ENCODE measurements at regions not wholly inside any gene's neighbourhood (a gene's known extent, or its start where the extent isn't known, plus 50 kb on each side); places are given as distances from the start of the nearest gene placed in this dataset.
"Not testable (repeated sequence)": the region's sequence is repeated elsewhere in the genome, so short reads cannot be mapped to it uniquely, and the experiment has no call there.

- no peak for TF ChIP-seq PATZ1 (CRISPR knock-in tag; IDR thresholded peaks at IDR 0.05; ENCODE audit: borderline replicate concordance)
- no peak for TF ChIP-seq ISL1 (CRISPR knock-in tag; IDR thresholded peaks at IDR 0.05)
- no peak for TF ChIP-seq CSDC2 (CRISPR knock-in tag; IDR thresholded peaks at IDR 0.05)
- no peak for TF ChIP-seq ZFP3 (CRISPR knock-in tag; IDR thresholded peaks at IDR 0.05)
- TF ChIP-seq ESRRG (CRISPR knock-in tag; IDR thresholded peaks at IDR 0.05): no peak
- TF ChIP-seq PPARA (CRISPR knock-in tag; IDR thresholded peaks at IDR 0.05; ENCODE audit: borderline replicate concordance): no peak
Observed at GRCh38 chr1:199089393-199090122, 450.7 kb downstream of the PTPRC start (continued).

- ATAC-seq: not testable (repeated sequence)
Observed at GRCh38 chr1:199095628-199096027, 456.8 kb downstream of the PTPRC start.

GRCh38 chr1:199096591-199096990 lies 457.8 kb downstream of the PTPRC start:
- ATAC-seq: no peak
- no peak for TF ChIP-seq PATZ1 (CRISPR knock-in tag; IDR thresholded peaks at IDR 0.05; ENCODE audit: borderline replicate concordance)
- no peak for TF ChIP-seq ZNF565 (CRISPR knock-in tag; conservative IDR thresholded peaks at IDR 0.05; ENCODE audit: low read depth)
- no peak for TF ChIP-seq TCF4 (CRISPR knock-in tag; IDR thresholded peaks at IDR 0.05; ENCODE audit: borderline replicate concordance)
- no peak for TF ChIP-seq CREB5 (CRISPR knock-in tag; IDR thresholded peaks at IDR 0.05; ENCODE audit: low read depth)
- TF ChIP-seq RARB (CRISPR knock-in tag; IDR thresholded peaks at IDR 0.05): no peak
- no peak for TF ChIP-seq POU6F1 (CRISPR knock-in tag; IDR thresholded peaks at IDR 0.05; ENCODE audit: borderline replicate concordance, low read depth)
- TF ChIP-seq PPARA (CRISPR knock-in tag; IDR thresholded peaks at IDR 0.05; ENCODE audit: borderline replicate concordance): no peak
- TF ChIP-seq CSRNP3 (CRISPR knock-in tag; IDR thresholded peaks at IDR 0.05): no peak
- TF ChIP-seq ZFP30 (CRISPR knock-in tag; IDR thresholded peaks at IDR 0.05): no peak
- TF ChIP-seq OSR1 (CRISPR knock-in tag; IDR thresholded peaks at IDR 0.05): no peak
- no peak for TF ChIP-seq CSDC2 (CRISPR knock-in tag; IDR thresholded peaks at IDR 0.05)
- no peak for TF ChIP-seq ZC3H10 (CRISPR knock-in tag; IDR thresholded peaks at IDR 0.05)
- TF ChIP-seq ZNF8 (CRISPR knock-in tag; IDR thresholded peaks at IDR 0.05): no peak
- no peak for TF ChIP-seq ESRRG (CRISPR knock-in tag; IDR thresholded peaks at IDR 0.05)

GRCh38 chr1:199098468-199098867 lies 459.6 kb downstream of the PTPRC start:
- no peak for ATAC-seq
- no peak for TF ChIP-seq ZNF8 (CRISPR knock-in tag; IDR thresholded peaks at IDR 0.05)
- TF ChIP-seq ARNTL (CRISPR knock-in tag; IDR thresholded peaks at IDR 0.05; ENCODE audit: borderline replicate concordance, low read depth): no peak
- TF ChIP-seq TOX (CRISPR knock-in tag; IDR thresholded peaks at IDR 0.05; ENCODE audit: borderline replicate concordance): no peak
- TF ChIP-seq PATZ1 (CRISPR knock-in tag; IDR thresholded peaks at IDR 0.05; ENCODE audit: borderline replicate concordance): no peak
- no peak for TF ChIP-seq ZC3H10 (CRISPR knock-in tag; IDR thresholded peaks at IDR 0.05)
- TF ChIP-seq CSDC2 (CRISPR knock-in tag; IDR thresholded peaks at IDR 0.05): no peak
- no peak for TF ChIP-seq ISL1 (CRISPR knock-in tag; IDR thresholded peaks at IDR 0.05)
- no peak for TF ChIP-seq PPARA (CRISPR knock-in tag; IDR thresholded peaks at IDR 0.05; ENCODE audit: borderline replicate concordance)
- TF ChIP-seq TSHZ2 (CRISPR knock-in tag; IDR thresholded peaks at IDR 0.05): no peak
- no peak for TF ChIP-seq ZFP30 (CRISPR knock-in tag; IDR thresholded peaks at IDR 0.05)
- TF ChIP-seq ZNF565 (CRISPR knock-in tag; conservative IDR thresholded peaks at IDR 0.05; ENCODE audit: low read depth): no peak
- TF ChIP-seq CSRNP3 (CRISPR knock-in tag; IDR thresholded peaks at IDR 0.05): no peak
